ENCODE measurements at regions not wholly inside any gene's neighbourhood (a gene's known extent, or its start where the extent isn't known, plus 50 kb on each side); places are given as distances from the start of the nearest gene placed in this dataset.

DNA sequence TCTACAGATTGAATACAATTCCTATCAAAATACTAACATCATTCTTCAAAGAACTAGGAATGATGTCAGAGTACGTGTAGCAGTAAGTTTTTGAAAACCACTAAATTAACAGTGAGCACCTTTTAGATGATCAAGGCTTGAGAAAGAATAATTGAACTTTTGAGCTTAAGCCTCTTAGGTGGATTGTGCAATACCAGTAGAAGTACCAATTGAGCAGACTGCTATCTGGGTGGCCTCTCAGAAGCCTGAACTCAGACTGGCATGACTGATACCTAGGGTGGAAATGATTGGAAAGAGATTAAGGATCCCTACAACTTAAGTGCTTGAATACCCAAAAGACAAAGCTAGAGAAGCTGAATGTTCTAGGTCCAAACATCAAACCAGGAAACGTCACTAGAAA, 200.3 kb upstream of the GALNTL6 start:
- Histone ChIP-seq H3K18ac (ENCODE audit: extremely low read depth, low read length) (no peak overlapping the region), H2BK5ac (ENCODE audit: low read depth, low read length) (no peak overlapping the region), H3K56ac (replicated peaks; ENCODE audit: insufficient read length, low read depth, low read length) (no peak overlapping the region), H3K27ac (ENCODE audit: low read depth, low read length) (no peak overlapping the region), H4K91ac (replicated peaks; ENCODE audit: insufficient read length, low read length) (no peak overlapping the region), H3K79me2 (ENCODE audit: control insufficient read depth in 1 of 2, insufficient read depth in 2 of 2, low read length in 2 of 2) (no peaks in the 10 kb centered on the region), H2BK120ac (replicated peaks; ENCODE audit: low read depth, low read length) (no peak overlapping the region), H2BK15ac (ENCODE audit: low read length) (no peak overlapping the region), H3K4me1 (replicated peaks in 1 of 4; ENCODE audit: control insufficient read depth in 3 of 4, insufficient read depth in 4 of 4, low read length in 3 of 4) (no peaks in the 10 kb centered on the region), H3K14ac (ENCODE audit: insufficient read length) (no peak overlapping the region), H3K23ac (ENCODE audit: insufficient read length) (no peak overlapping the region), H3K27me3 (replicated peaks in 1 of 4; ENCODE audit: control insufficient read depth in 3 of 4, extremely low read depth in 1 of 4, insufficient read depth in 3 of 4, low read length in 3 of 4) (no peaks in the 10 kb centered on the region), H3K9me3 (ENCODE audit: insufficient read depth in 2 of 2, low read depth in 1 of 2, low read length in 1 of 2) (no peaks in the 10 kb centered on the region), H3K23me2 (ENCODE audit: low read depth, low read length) (no peaks in the 10 kb centered on the region; the same call in 1 of the 2 replicates), H4K20me1 (replicated peaks in 1 of 2; ENCODE audit: control insufficient read depth in 1 of 2, insufficient read depth in 2 of 2, low read length in 2 of 2) (no peaks in the 10 kb centered on the region), H3K4ac (replicated peaks; ENCODE audit: insufficient read length, low read depth, low read length) (no peak overlapping the region), H2AK5ac (ENCODE audit: low read depth, low read length) (no peak overlapping the region), H3K79me1 (ENCODE audit: low read depth, low read length) (no peaks in the 10 kb centered on the region), H2AFZ (ENCODE audit: low read length) (peak overlapping the region; percentile 32; the same call in 1 of the 2 replicates), H3K36me3 (ENCODE audit: control insufficient read depth in 2 of 4, insufficient read depth in 4 of 4, low read length in 3 of 4) (no peaks in the 10 kb centered on the region), H2BK20ac (ENCODE audit: low read length) (no peak overlapping the region), H3K4me3 (ENCODE audit: extremely low read depth in 1 of 4, insufficient read depth in 2 of 4, low read depth in 3 of 4, low read length in 4 of 4) (no peak overlapping the region), H2BK12ac (ENCODE audit: low read depth, low read length) (no peak overlapping the region), H3K9ac (replicated peaks in 1 of 4; ENCODE audit: extremely low read depth in 1 of 4, low read depth in 3 of 4, low read length in 3 of 4) (no peak overlapping the region), H4K5ac (ENCODE audit: insufficient read length, low read depth, low read length) (no peak overlapping the region), H4K8ac (ENCODE audit: extremely low read depth, insufficient read depth, low read length) (no peak overlapping the region), H3K4me2 (ENCODE audit: insufficient read depth in 1 of 2, low read depth in 2 of 2, low read length in 2 of 2) (no peak overlapping the region)
- no peak for TF ChIP-seq CBX8 (IDR thresholded peaks at IDR 0.05; ENCODE audit: borderline replicate concordance, low read depth, low read length)
- no peak for TF ChIP-seq KDM4A (IDR thresholded peaks at IDR 0.05; ENCODE audit: low read depth, low read length, severe bottlenecking)
- peak; percentile 70 for TF ChIP-seq CEBPB (IDR thresholded peaks at IDR 0.05; ENCODE audit: low read depth, low read length)
- TF ChIP-seq RNF2 (IDR thresholded peaks at IDR 0.05; ENCODE audit: borderline replicate concordance, low read depth, low read length, missing control alignments, poor library complexity, severe bottlenecking) = no peak
- TF ChIP-seq BCL11A (IDR thresholded peaks at IDR 0.05; ENCODE audit: low read depth in 2 of 2, low read length in 2 of 2) = no peak
- TF ChIP-seq HDAC2 (IDR thresholded peaks at IDR 0.05; ENCODE audit: borderline replicate concordance in 1 of 2, low read depth in 2 of 2, low read length in 2 of 2) = no peak
- TF ChIP-seq BRCA1 (IDR thresholded peaks at IDR 0.05; ENCODE audit: low read depth, low read length) = no peak
- DNase-seq (ENCODE audit: low read depth in 1 of 2, low spot score in 2 of 2) = no peak
- WGBS, 2 experiments (ENCODE audit: extremely low coverage in 1 of 2, insufficient coverage in 1 of 2, insufficient read length in 1 of 2, insufficient replicate concordance in 2 of 2, low coverage in 1 of 2, low lambda C conversion rate in 2 of 2, missing lambda C conversion rate in 1 of 2) = 87% methylated on average over 2 of the region's 2 CpGs; no CpG with 5 or more reads in 1 of the 2 experiments
- CTCF ChIA-PET (ENCODE audit: partially characterized antibody) = interaction anchor here (0.9 kb wide), 1 partner anchor 720 kb away, joined by 3 read pairs; no protein-coding TSS in a partner anchor
- POLR2A ChIA-PET (ENCODE audit: partially characterized antibody) = no interaction called here
- no peak for FAIRE-seq
